ENCODE measurements at regions not wholly inside any gene's neighbourhood (a gene's known extent, or its start where the extent isn't known, plus 50 kb on each side); places are given as distances from the start of the nearest gene placed in this dataset.

GRCh38 chr10:23606456-23606855 is 167.6 kb downstream of the OTUD1 start:
- Histone ChIP-seq H3K4me1 (no peaks in the 10 kb centered on the region), H3K36me3 (no peaks in the 10 kb centered on the region), H3K4me3 (no peak overlapping the region), H3K27ac (no peak overlapping the region), H3K9me3 (no peaks in the 10 kb centered on the region), H3K27me3 (no peaks in the 10 kb centered on the region)
- TF ChIP-seq POLR2A (IDR thresholded peaks at IDR 0.05) = no peak
- WGBS = 79% methylated on average over 7 of the region's 7 CpGs
- DNase-seq (ENCODE audit: low spot score in 2 of 2) = no peak

GRCh38 chr10:23608926-23609325 is 170.1 kb downstream of the OTUD1 start:
- Histone ChIP-seq H3K4me1 (no peaks in the 10 kb centered on the region), H3K27me3 (no peaks in the 10 kb centered on the region), H3K9me3 (no peaks in the 10 kb centered on the region), H3K27ac (no peak overlapping the region), H3K36me3 (no peaks in the 10 kb centered on the region), H3K4me3 (no peak overlapping the region)
- no peak for DNase-seq (ENCODE audit: low spot score in 2 of 2)
- 81% methylated on average over 7 of the region's 7 CpGs for WGBS
- no peak for TF ChIP-seq POLR2AphosphoS5 (IDR thresholded peaks at IDR 0.05)
- no peak for TF ChIP-seq EP300 (IDR thresholded peaks at IDR 0.05)
- no peak for TF ChIP-seq POLR2A (IDR thresholded peaks at IDR 0.05)

- Histone ChIP-seq H3K4me1 (no peaks in the 10 kb centered on the region), H3K4me3 (no peak overlapping the region), H3K27ac (peak overlapping the region; percentile 32), H3K36me3 (no peaks in the 10 kb centered on the region), H3K27me3 (no peaks in the 10 kb centered on the region), H3K9me3 (no peaks in the 10 kb centered on the region)
- TF ChIP-seq POLR2AphosphoS5 (IDR thresholded peaks at IDR 0.05) (no peak), CTCF (IDR thresholded peaks at IDR 0.05) (no peak), EP300 (IDR thresholded peaks at IDR 0.05) (no peak), POLR2A (IDR thresholded peaks at IDR 0.05) (no peak)
- WGBS = 62% methylated on average over 4 of the region's 4 CpGs
- DNase-seq (ENCODE audit: low spot score in 2 of 2) = no peak
Observed at GRCh38 chr10:23610626-23611307, 171.9 kb downstream of the OTUD1 start.

- H3K27me3 ChIP-seq = no peaks in the 10 kb centered on the region
Observed at GRCh38 chr10:23611308-23612029, 172.6 kb downstream of the OTUD1 start.

GRCh38 chr10:23613900-23614299 is 175.0 kb downstream of the OTUD1 start:
- 85% methylated on average over 2 of the region's 2 CpGs for WGBS
- no peak overlapping the region for H3K27ac ChIP-seq

More at GRCh38 chr10:23611308-23612029, 172.6 kb downstream of the OTUD1 start:
- no peak for DNase-seq (ENCODE audit: low spot score in 2 of 2)
- no peaks in the 10 kb centered on the region for H3K36me3 ChIP-seq
- TF ChIP-seq POLR2A (IDR thresholded peaks at IDR 0.05) (no peak), CTCF (IDR thresholded peaks at IDR 0.05) (no peak), EP300 (IDR thresholded peaks at IDR 0.05) (no peak)
- 80% methylated on average over 6 of the region's 6 CpGs for WGBS
- no peaks in the 10 kb centered on the region for H3K9me3 ChIP-seq
- H3K4me1 ChIP-seq = no peaks in the 10 kb centered on the region
- H3K4me3 ChIP-seq = no peak overlapping the region
- H3K27ac ChIP-seq = no peak overlapping the region

More at GRCh38 chr10:23613900-23614299, 175.0 kb downstream of the OTUD1 start:
- H3K27me3 ChIP-seq = no peaks in the 10 kb centered on the region
- no peaks in the 10 kb centered on the region for H3K9me3 ChIP-seq
- H3K4me3 ChIP-seq = no peak overlapping the region
- no peak for TF ChIP-seq CTCF (IDR thresholded peaks at IDR 0.05)
- no peak for TF ChIP-seq POLR2AphosphoS5 (IDR thresholded peaks at IDR 0.05)
- H3K4me1 ChIP-seq = no peaks in the 10 kb centered on the region
- no peak for DNase-seq (ENCODE audit: low spot score in 2 of 2)
- no peaks in the 10 kb centered on the region for H3K36me3 ChIP-seq
